Loucy (cell line): ENCODE measurements at regions not wholly inside any gene's neighbourhood (a gene's known extent, or its start where the extent isn't known, plus 50 kb on each side); places are given as distances from the start of the nearest gene placed in this dataset.

Experiments
- H2AFZ ChIP-seq: fragments of 200-600 bp; sonication (generic); 2 replicates; pipeline ENCODE4 v1.6.0; 2016; ENCODE audit warnings: antibody characterized with exemption, mild to moderate bottlenecking, low read length, moderate library complexity
- H3F3A ChIP-seq: fragments of 200-600 bp; 2 replicates; pipeline ENCODE4 v1.6.0; 2016; ENCODE audit warnings: antibody characterized with exemption, low read depth, mild to moderate bottlenecking
- H3K27me3 ChIP-seq: fragments of 200-600 bp; sonication (generic); 2 replicates; pipeline ENCODE4 v1.6.1; 2014; ENCODE audit warnings: low read length, mild to moderate bottlenecking; ENCODE audit not compliant: insufficient read depth, poor library complexity, severe bottlenecking
- H3K36me3 ChIP-seq: fragments of 200-600 bp; sonication (generic); 2 replicates; pipeline ENCODE4 v1.6.1; 2016; ENCODE audit warnings: low read length; ENCODE audit not compliant: insufficient read depth
- H3K4me1 ChIP-seq: fragments of 200-600 bp; sonication (generic); 2 replicates; pipeline ENCODE4 v1.5.1; 2014; ENCODE audit warnings: low read length, mild to moderate bottlenecking; ENCODE audit not compliant: insufficient read depth, poor library complexity, severe bottlenecking
- H3K4me2 ChIP-seq: fragments of 200-600 bp; sonication (generic); 2 replicates; pipeline ENCODE4 v1.6.0; 2014; ENCODE audit warnings: antibody characterized with exemption, low read length, low read depth, mild to moderate bottlenecking; ENCODE audit not compliant: poor library complexity, severe bottlenecking
- H3K4me3 ChIP-seq: fragments of 200-600 bp; sonication (generic); 2 replicates; pipeline ENCODE4 v1.5.1; 2014; ENCODE audit warnings: low read length, mild to moderate bottlenecking, mixed read lengths; ENCODE audit not compliant: poor library complexity, severe bottlenecking
- H3K79me2 ChIP-seq: fragments of 200-600 bp; sonication (generic); 2 replicates; pipeline ENCODE4 v1.6.1; 2014; ENCODE audit warnings: low read length; ENCODE audit not compliant: insufficient read depth
- H3K9ac ChIP-seq: fragments of 200-600 bp; sonication (generic); 2 replicates; pipeline ENCODE4 v1.6.0; 2014; ENCODE audit warnings: mild to moderate bottlenecking, low read depth, low read length, moderate library complexity; ENCODE audit not compliant: poor library complexity, severe bottlenecking
- H3K9me2 ChIP-seq: fragments of 200-600 bp; sonication (generic); replicated peaks from 2 replicates; pipeline ENCODE4 v1.6.1; 2016; ENCODE audit warnings: low read depth, low read length, mixed read lengths
- H3K9me3 ChIP-seq: fragments of 200-600 bp; sonication (generic); 2 replicates; pipeline ENCODE4 v1.6.1; 2014; ENCODE audit warnings: mild to moderate bottlenecking, antibody characterized with exemption, low read length, low read depth; ENCODE audit not compliant: insufficient read depth
- H4K20me1 ChIP-seq: fragments of 200-600 bp; sonication (generic); 2 replicates; pipeline ENCODE4 v1.6.0; 2014; ENCODE audit warnings: antibody characterized with exemption, low read length, mild to moderate bottlenecking; ENCODE audit not compliant: insufficient read depth, poor library complexity, severe bottlenecking
- EZH2phosphoT487 ChIP-seq: fragments of 200-600 bp; IDR thresholded peaks from 2 replicates; pipeline ENCODE4 v1.6.1; 2018; ENCODE audit warnings: antibody characterized with exemption, mild to moderate bottlenecking, moderate library complexity, borderline replicate concordance
- TF ChIP-seq, protein P1 (sequence below): fragments of 200-600 bp; sonication (generic); conservative IDR thresholded peaks from 2 replicates; pipeline ENCODE4 v1.5.1; 2014; ENCODE audit warnings: mild to moderate bottlenecking, antibody characterized with exemption, low read length

DNA sequence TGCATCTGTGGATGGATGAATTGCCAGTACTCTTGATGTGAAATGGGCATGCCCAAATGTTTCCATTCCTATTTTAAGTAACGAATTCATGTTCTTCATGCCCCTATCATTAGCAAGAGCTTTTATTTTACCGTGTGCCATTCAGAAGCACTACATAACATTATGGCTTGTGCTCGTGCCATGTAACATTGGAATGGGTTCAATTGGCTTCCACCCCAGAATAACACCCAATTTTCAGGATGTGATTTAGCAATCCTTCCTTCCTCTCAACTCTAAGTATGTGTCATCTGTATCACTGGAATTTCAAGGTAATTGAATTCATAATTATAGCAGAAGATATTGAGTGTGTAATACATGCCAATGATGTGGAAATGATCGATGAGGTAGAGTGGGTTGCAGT lies 145.8 kb upstream of the TMPO start:
- no peak overlapping the region for H3K4me3 ChIP-seq
- no peaks in the 10 kb centered on the region for H3K9me3 ChIP-seq
- TF ChIP-seq EZH2phosphoT487 = no peak
- TF ChIP-seq, protein P1, sequence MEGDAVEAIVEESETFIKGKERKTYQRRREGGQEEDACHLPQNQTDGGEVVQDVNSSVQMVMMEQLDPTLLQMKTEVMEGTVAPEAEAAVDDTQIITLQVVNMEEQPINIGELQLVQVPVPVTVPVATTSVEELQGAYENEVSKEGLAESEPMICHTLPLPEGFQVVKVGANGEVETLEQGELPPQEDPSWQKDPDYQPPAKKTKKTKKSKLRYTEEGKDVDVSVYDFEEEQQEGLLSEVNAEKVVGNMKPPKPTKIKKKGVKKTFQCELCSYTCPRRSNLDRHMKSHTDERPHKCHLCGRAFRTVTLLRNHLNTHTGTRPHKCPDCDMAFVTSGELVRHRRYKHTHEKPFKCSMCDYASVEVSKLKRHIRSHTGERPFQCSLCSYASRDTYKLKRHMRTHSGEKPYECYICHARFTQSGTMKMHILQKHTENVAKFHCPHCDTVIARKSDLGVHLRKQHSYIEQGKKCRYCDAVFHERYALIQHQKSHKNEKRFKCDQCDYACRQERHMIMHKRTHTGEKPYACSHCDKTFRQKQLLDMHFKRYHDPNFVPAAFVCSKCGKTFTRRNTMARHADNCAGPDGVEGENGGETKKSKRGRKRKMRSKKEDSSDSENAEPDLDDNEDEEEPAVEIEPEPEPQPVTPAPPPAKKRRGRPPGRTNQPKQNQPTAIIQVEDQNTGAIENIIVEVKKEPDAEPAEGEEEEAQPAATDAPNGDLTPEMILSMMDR = no peak
- H4K20me1 ChIP-seq = no peaks in the 10 kb centered on the region
- no peak overlapping the region for H3K9ac ChIP-seq
- no peaks in the 10 kb centered on the region for H3K79me2 ChIP-seq
- H3K27me3 ChIP-seq = no peaks in the 10 kb centered on the region
- H3K9me2 ChIP-seq = no peaks in the 10 kb centered on the region
- H2AFZ ChIP-seq = no peak overlapping the region
- no peaks in the 10 kb centered on the region for H3K36me3 ChIP-seq
- peaks cover 47% of the 10 kb centered on the region for H3K4me1 ChIP-seq
- no peak overlapping the region for H3K4me2 ChIP-seq
- 0 out of 2 replicates have a peak, but pooled peaks cover 3% of the 10 kb centered on the region for H3F3A ChIP-seq

DNA sequence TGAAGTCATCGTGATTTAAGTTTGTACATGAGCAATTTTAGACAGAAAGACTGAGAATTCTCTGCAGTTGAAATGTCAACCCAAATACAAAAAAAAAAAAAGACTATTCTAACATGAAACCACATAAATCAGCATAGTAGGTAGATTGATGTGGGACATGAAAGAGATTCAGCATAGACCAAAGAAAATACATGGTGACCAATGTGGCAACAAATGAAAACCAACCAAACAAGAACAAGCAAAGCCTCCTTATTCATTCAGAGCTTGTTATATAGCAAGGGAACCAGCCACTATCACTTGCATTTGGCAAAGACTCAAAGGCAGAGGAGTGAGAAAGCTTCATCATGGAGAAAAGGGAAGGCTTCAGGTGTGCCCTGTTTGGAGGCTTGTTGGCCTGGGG lies 144.4 kb upstream of the TMPO start:
- Histone ChIP-seq H3K4me3 (peak overlapping the region; percentile 50), H3K36me3 (no peaks in the 10 kb centered on the region), H3K9me3 (no peaks in the 10 kb centered on the region), H3K79me2 (no peaks in the 10 kb centered on the region), H3K4me2 (peak overlapping the region; percentile 72), H3K27me3 (no peaks in the 10 kb centered on the region), H4K20me1 (no peaks in the 10 kb centered on the region), H3K4me1 (peaks cover 61% of the 10 kb centered on the region), H2AFZ (no peak overlapping the region; the same call in 1 of the 2 replicates), H3K9ac (peak overlapping the region; percentile 65), H3F3A (0 out of 2 replicates have a peak, but pooled peaks cover 3% of the 10 kb centered on the region), H3K9me2 (no peaks in the 10 kb centered on the region)
- no peak for TF ChIP-seq EZH2phosphoT487
- TF ChIP-seq, protein P1 = no peak

DNA sequence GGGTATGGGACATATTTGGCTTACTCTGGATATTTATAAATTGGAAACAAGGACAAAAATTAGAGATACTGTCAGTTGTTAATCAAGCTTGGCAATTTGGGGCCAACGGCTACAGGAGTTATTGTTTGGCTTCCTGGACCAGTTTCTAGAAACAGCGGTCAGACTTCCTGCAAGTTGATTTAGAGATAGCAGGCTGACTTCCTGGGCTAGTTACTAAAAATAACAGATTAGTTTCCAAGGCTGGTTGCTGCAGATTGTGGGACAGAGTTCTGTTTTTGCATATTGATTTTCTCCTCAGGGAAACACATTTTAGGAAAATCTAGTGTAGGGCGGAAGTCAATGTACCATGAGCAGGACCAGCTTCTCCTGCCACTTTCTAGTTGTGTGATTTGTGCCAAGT lies 144.0 kb upstream of the TMPO start:
- H3K9me3 ChIP-seq = no peaks in the 10 kb centered on the region
- no peak for TF ChIP-seq EZH2phosphoT487
- TF ChIP-seq, protein P1 = no peak
- peak overlapping the region; percentile 50 for H3K4me3 ChIP-seq
- no peaks in the 10 kb centered on the region for H4K20me1 ChIP-seq
- H3K36me3 ChIP-seq = no peaks in the 10 kb centered on the region
- peak overlapping the region; percentile 72 for H3K4me2 ChIP-seq
- 0 out of 2 replicates have a peak, but pooled peaks cover 3% of the 10 kb centered on the region for H3F3A ChIP-seq
- no peaks in the 10 kb centered on the region for H3K9me2 ChIP-seq
- H3K4me1 ChIP-seq = peaks cover 66% of the 10 kb centered on the region
- H2AFZ ChIP-seq = no peak overlapping the region
- peak overlapping the region; percentile 65 for H3K9ac ChIP-seq
- H3K79me2 ChIP-seq = no peaks in the 10 kb centered on the region
- no peaks in the 10 kb centered on the region for H3K27me3 ChIP-seq
